Kidney (tissue), 13 donors: ENCODE measurements at regions not wholly inside any gene's neighbourhood (a gene's known extent, or its start where the extent isn't known, plus 50 kb on each side); places are given as distances from the start of the nearest gene placed in this dataset.

ENCODE experiments used
- DNase-seq, 5 donors: peaks; one replicate each; pipeline ENCODE4 v3.0.0-alpha.2; 2013 to 2020
- FAIRE-seq: peaks from 2 replicates; lab custom pipeline; 2012; peaks lifted over from hg19 to GRCh38; lab: Jason Lieb, UNC
- H3K27ac ChIP-seq, 2 donors: one replicate each; pipeline ENCODE4 v1.7.0; 2013; ENCODE audit warnings: low read depth in 2 of 2, low read length in 2 of 2, inconsistent platforms in 1 of 2
- H3K27me3 ChIP-seq: one replicate; pipeline ENCODE4 v1.7.1; 2013; ENCODE audit warnings: low read length, inconsistent platforms; ENCODE audit not compliant: control insufficient read depth, insufficient read depth
- H3K36me3 ChIP-seq, 3 donors: one replicate each; pipeline versions ENCODE4 v1.7.0 to v1.7.1; 2013; ENCODE audit warnings: low read length in 3 of 3, control low read depth in 1 of 3, inconsistent platforms in 1 of 3; ENCODE audit not compliant: insufficient read depth in 3 of 3, control insufficient read depth in 2 of 3
- H3K4me1 ChIP-seq, 3 donors: one replicate each; pipeline versions ENCODE4 v1.7.0 to v1.7.1; 2013; ENCODE audit warnings: low read length in 3 of 3, inconsistent platforms in 1 of 3, low read depth in 1 of 3; ENCODE audit not compliant: control insufficient read depth in 2 of 3, insufficient read depth in 2 of 3
- H3K4me3 ChIP-seq, 3 donors: one replicate each; pipeline versions ENCODE4 v1.7.0 to v1.8.1; 2013; ENCODE audit warnings: low read length in 3 of 3, control low read depth in 1 of 3, inconsistent platforms in 1 of 3
- H3K9ac ChIP-seq, 3 donors: one replicate each; pipeline versions ENCODE4 v1.7.0 to v1.7.1; 2013; ENCODE audit warnings: low read length in 3 of 3, control low read depth in 1 of 3, inconsistent platforms in 1 of 3
- H3K9me3 ChIP-seq, 3 donors: one replicate each; pipeline versions ENCODE4 v1.7.0 to v1.7.1; 2013; ENCODE audit warnings: low read length in 3 of 3, control low read depth in 1 of 3, inconsistent platforms in 1 of 3; ENCODE audit not compliant: control insufficient read depth in 2 of 3, insufficient read depth in 1 of 3
- intact Hi-C: fragments of 100-400 bp; cut with DNase I; formaldehyde crosslinking; loops from one replicate; pipeline ENCODE4 v1.11.1; 2022
- TF ChIP-seq, protein P1 (sequence below): IDR thresholded peaks from 3 replicates; pipeline ENCODE4 v1.5.1; 2012; ENCODE audit warnings: mild to moderate bottlenecking, moderate library complexity, borderline replicate concordance; ENCODE audit not compliant: insufficient read depth; ENCODE audit errors: extremely low read depth
- donor health status: control.
- donor health status: control.
- donor health status: control.
- donor health status: control.
- donor health status: control.
- donor health status: DM: yes; HTN: yes; CAD: no.
- donor health status: Normal renal cell carcinoma (clear cell type).

DNA sequence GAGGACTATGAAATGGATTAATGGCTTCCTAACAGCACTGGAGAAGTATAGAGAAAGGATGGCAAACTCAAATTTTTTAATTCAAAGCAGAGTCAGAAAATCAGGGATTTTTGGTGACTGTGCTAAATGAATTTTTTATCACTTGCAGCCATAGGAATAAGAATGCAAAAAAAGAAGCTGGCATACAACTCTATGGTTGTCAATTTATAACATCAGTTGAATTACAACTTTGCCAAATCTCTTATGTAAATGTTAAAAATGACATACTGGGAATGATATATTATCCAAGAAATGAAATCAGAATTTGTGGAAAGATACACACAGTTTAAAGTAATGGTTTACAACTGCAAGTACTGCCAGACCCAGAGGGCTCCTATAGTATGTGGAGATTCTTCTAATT is 106.5 kb downstream of the HTR1B start:
- intact Hi-C loops = no loop called here
- Histone ChIP-seq H3K36me3 (no peaks in the 10 kb centered on the region), H3K4me1 (no peaks in the 10 kb centered on the region), H3K4me3 (no peak overlapping the region), H3K9ac (no peak overlapping the region), H3K9me3 (no peaks in the 10 kb centered on the region), H3K27ac (no peak overlapping the region), H3K27me3 (no peaks in the 10 kb centered on the region)
- TF ChIP-seq, protein P1, sequence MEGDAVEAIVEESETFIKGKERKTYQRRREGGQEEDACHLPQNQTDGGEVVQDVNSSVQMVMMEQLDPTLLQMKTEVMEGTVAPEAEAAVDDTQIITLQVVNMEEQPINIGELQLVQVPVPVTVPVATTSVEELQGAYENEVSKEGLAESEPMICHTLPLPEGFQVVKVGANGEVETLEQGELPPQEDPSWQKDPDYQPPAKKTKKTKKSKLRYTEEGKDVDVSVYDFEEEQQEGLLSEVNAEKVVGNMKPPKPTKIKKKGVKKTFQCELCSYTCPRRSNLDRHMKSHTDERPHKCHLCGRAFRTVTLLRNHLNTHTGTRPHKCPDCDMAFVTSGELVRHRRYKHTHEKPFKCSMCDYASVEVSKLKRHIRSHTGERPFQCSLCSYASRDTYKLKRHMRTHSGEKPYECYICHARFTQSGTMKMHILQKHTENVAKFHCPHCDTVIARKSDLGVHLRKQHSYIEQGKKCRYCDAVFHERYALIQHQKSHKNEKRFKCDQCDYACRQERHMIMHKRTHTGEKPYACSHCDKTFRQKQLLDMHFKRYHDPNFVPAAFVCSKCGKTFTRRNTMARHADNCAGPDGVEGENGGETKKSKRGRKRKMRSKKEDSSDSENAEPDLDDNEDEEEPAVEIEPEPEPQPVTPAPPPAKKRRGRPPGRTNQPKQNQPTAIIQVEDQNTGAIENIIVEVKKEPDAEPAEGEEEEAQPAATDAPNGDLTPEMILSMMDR = no peak
- FAIRE-seq (no peak), DNase-seq (no peak)

- TF ChIP-seq, protein P1 = no peak
- H3K4me1 ChIP-seq = no peaks in the 10 kb centered on the region
- H3K4me3 ChIP-seq = no peak overlapping the region
- H3K9ac ChIP-seq = no peak overlapping the region
- FAIRE-seq (no peak), DNase-seq (no peak)
- no peaks in the 10 kb centered on the region for H3K9me3 ChIP-seq
- H3K27me3 ChIP-seq = no peaks in the 10 kb centered on the region
- no peaks in the 10 kb centered on the region for H3K36me3 ChIP-seq
- H3K27ac ChIP-seq = no peak overlapping the region
- intact Hi-C loops = no loop called here
These were observed 108.7 kb downstream of the HTR1B start for GRCh38 chr6:77354581-77354980.

GRCh38 chr6:77353129-77353528 is 110.2 kb downstream of the HTR1B start:
- Histone ChIP-seq H3K27ac (no peak overlapping the region), H3K36me3 (no peaks in the 10 kb centered on the region), H3K4me3 (no peak overlapping the region), H3K9ac (no peak overlapping the region), H3K4me1 (no peaks in the 10 kb centered on the region), H3K9me3 (no peaks in the 10 kb centered on the region), H3K27me3 (no peaks in the 10 kb centered on the region)
- DNase-seq (no peak), FAIRE-seq (no peak)
- intact Hi-C loops = no loop called here
- TF ChIP-seq, protein P1 = no peak
